Fibroblast of lung (primary cell): ENCODE measurements at regions not wholly inside any gene's neighbourhood (a gene's known extent, or its start where the extent isn't known, plus 50 kb on each side); places are given as distances from the start of the nearest gene placed in this dataset.

Experiments used
- EZH2 ChIP-seq: IDR thresholded peaks from 2 replicates; pipeline ENCODE4 v1.5.1; 2012; ENCODE audit warnings: low read length, control low read depth, mild to moderate bottlenecking; ENCODE audit errors: missing control alignments
- TF ChIP-seq, protein P1 (sequence below), 2 donors: IDR thresholded peaks in 1 of 2; conservative IDR thresholded peaks in 1 of 2; 1 replicate in 1 of 2; 2 replicates in 1 of 2; pipeline ENCODE4 v1.5.1; 2011 to 2012; ENCODE audit warnings: low read length in 2 of 2, control low read depth in 1 of 2, inconsistent platforms in 1 of 2, low read depth in 1 of 2, mild to moderate bottlenecking in 1 of 2

DNA sequence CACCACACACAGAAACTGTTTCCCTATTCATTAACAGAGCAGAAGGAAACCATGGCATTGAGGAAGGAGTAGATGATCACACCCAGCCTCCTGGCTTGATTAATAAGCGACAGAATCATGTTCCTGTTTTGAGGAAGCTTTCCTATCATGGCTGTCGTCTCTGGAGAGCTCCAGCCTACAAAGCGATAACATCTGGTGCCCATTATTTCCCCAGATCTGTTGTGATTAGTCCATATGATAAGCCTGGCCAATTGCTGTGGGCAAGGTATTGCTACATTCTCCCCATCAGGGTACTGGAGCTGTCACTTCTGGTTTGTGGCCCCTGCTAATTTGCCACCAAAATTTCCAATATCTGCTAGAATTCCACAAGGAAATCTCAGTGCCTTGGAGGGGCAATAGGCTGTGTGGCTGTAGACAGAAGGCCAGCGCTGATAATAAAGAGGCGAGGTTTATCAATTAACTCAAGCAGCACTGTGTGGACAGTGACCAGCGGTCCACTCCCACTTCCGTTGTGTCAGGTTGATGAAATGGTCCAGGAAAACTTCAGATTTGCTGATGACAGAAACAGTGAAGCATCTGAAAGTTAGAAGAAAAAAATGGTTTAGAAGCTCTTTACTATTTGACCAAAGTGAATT lies 66.4 kb downstream of the OLIG3 start:
- TF ChIP-seq, protein P1, sequence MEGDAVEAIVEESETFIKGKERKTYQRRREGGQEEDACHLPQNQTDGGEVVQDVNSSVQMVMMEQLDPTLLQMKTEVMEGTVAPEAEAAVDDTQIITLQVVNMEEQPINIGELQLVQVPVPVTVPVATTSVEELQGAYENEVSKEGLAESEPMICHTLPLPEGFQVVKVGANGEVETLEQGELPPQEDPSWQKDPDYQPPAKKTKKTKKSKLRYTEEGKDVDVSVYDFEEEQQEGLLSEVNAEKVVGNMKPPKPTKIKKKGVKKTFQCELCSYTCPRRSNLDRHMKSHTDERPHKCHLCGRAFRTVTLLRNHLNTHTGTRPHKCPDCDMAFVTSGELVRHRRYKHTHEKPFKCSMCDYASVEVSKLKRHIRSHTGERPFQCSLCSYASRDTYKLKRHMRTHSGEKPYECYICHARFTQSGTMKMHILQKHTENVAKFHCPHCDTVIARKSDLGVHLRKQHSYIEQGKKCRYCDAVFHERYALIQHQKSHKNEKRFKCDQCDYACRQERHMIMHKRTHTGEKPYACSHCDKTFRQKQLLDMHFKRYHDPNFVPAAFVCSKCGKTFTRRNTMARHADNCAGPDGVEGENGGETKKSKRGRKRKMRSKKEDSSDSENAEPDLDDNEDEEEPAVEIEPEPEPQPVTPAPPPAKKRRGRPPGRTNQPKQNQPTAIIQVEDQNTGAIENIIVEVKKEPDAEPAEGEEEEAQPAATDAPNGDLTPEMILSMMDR (conservative IDR thresholded peaks at IDR 0.05 in 1 of 2, IDR thresholded peaks at IDR 0.05 in 1 of 2; ENCODE audit: low read depth in 1 of 2, low read length in 2 of 2), result no peak
- no peak for TF ChIP-seq EZH2
